ENCODE measurements at regions not wholly inside any gene's neighbourhood (a gene's known extent, or its start where the extent isn't known, plus 50 kb on each side); places are given as distances from the start of the nearest gene placed in this dataset.
"Not testable (repeated sequence)": the region's sequence is repeated elsewhere in the genome, so short reads cannot be mapped to it uniquely, and the experiment has no call there.

GRCh38 chr12:116687888-116688287 is 50.0 kb downstream of the SPRING1 start:
- ATAC-seq = peak; percentile 44 to 49

GRCh38 chr12:116684891-116685290 is 53.0 kb downstream of the SPRING1 start:
- ATAC-seq = no peak

- ATAC-seq = peak in 1 of 2 donors; percentile 31
Observed at GRCh38 chr12:116677202-116677661, 60.6 kb downstream of the SPRING1 start.

- ATAC-seq = no peak
Observed at GRCh38 chr12:116675339-116676107, 62.3 kb downstream of the SPRING1 start.

- peak in 1 of 2 donors; percentile 24 for ATAC-seq
Observed at GRCh38 chr12:116674643-116675183, 63.2 kb downstream of the SPRING1 start.

- no peak for ATAC-seq
Observed at GRCh38 chr12:116673681-116674111, 64.2 kb downstream of the SPRING1 start.

GRCh38 chr12:116672842-116673516 is 64.9 kb downstream of the SPRING1 start:
- ATAC-seq = peak; percentile 38 to 40

- no peak for ATAC-seq
Observed at GRCh38 chr12:116672010-116672409, 65.9 kb downstream of the SPRING1 start.

- no peak for ATAC-seq
Observed at GRCh38 chr12:116670859-116671258, 67.0 kb downstream of the SPRING1 start.

- no peak for ATAC-seq
Observed at GRCh38 chr12:116667752-116668151, 70.1 kb downstream of the SPRING1 start.

GRCh38 chr12:116666829-116667228 is 71.0 kb downstream of the SPRING1 start:
- not testable (repeated sequence) for ATAC-seq

- no peak for ATAC-seq
Observed at GRCh38 chr12:116666305-116666673, 71.6 kb downstream of the SPRING1 start.

- no peak for ATAC-seq
Observed at GRCh38 chr12:116665666-116666304, 72.1 kb downstream of the SPRING1 start.

GRCh38 chr12:116664085-116664484 is 73.8 kb downstream of the SPRING1 start:
- no peak for ATAC-seq

GRCh38 chr12:116662612-116663144 is 75.2 kb downstream of the SPRING1 start:
- no peak for ATAC-seq

GRCh38 chr12:116661341-116661740 is 76.5 kb downstream of the SPRING1 start:
- no peak for ATAC-seq

- not testable (repeated sequence) for ATAC-seq
Observed at GRCh38 chr12:116660740-116661139, 77.1 kb downstream of the SPRING1 start.

- ATAC-seq = no peak
Observed at GRCh38 chr12:116659771-116660481, 77.9 kb downstream of the SPRING1 start.

- no peak for ATAC-seq
Observed at GRCh38 chr12:116657921-116658495, 79.9 kb downstream of the SPRING1 start.

GRCh38 chr12:116656306-116656705 is 81.6 kb downstream of the SPRING1 start:
- ATAC-seq = no peak

- ATAC-seq = no peak
Observed at GRCh38 chr12:116654226-116654743, 83.6 kb downstream of the SPRING1 start.

- no peak for ATAC-seq
Observed at GRCh38 chr12:116651089-116651488, 86.8 kb downstream of the SPRING1 start.

Data from activated CD4-positive, CD25-positive, alpha-beta regulatory T cell treated with anti-CD3 and anti-CD28 coated beads, Interleukin-2, amount 50 U/mL, for 24 hours (primary cell).